PFSK-1 (cell line): ENCODE measurements at regions not wholly inside any gene's neighbourhood (a gene's known extent, or its start where the extent isn't known, plus 50 kb on each side); places are given as distances from the start of the nearest gene placed in this dataset.

Experiments
- FOXP2 ChIP-seq: optimal IDR thresholded peaks from 2 replicates; pipeline ENCODE3; 2011; ENCODE audit warnings: borderline replicate concordance, control low read depth, inconsistent platforms; ENCODE audit not compliant: insufficient read depth; ENCODE audit errors: extremely low read length, extremely low read depth
- POLR2AphosphoS5 ChIP-seq: IDR thresholded peaks from 2 replicates; pipeline ENCODE4 v1.6.1; 2012; ENCODE audit warnings: low read depth, mild to moderate bottlenecking, control low read depth, low read length, moderate library complexity
- REST ChIP-seq, 2 experiments: IDR thresholded peaks; 2 replicates each; pipeline versions ENCODE4 v1.6.1 to v1.8.0; 2011 to 2012; ENCODE audit warnings: low read depth in 2 of 2, low read length in 2 of 2, control low read depth in 1 of 2, inconsistent platforms in 1 of 2, mild to moderate bottlenecking in 1 of 2, moderate library complexity in 1 of 2; ENCODE audit not compliant: insufficient read depth in 1 of 2
- SIN3A ChIP-seq: IDR thresholded peaks from 2 replicates; pipeline ENCODE4 v1.6.1; 2012; ENCODE audit warnings: mild to moderate bottlenecking, low read length, moderate library complexity, borderline replicate concordance; ENCODE audit not compliant: insufficient read depth
- TAF1 ChIP-seq: IDR thresholded peaks from 2 replicates; pipeline ENCODE4 v1.6.1; 2012; ENCODE audit warnings: low read length, control low read depth, borderline replicate concordance; ENCODE audit not compliant: insufficient read depth

- no peak for TF ChIP-seq SIN3A
- TF ChIP-seq FOXP2 = no peak
- TF ChIP-seq POLR2AphosphoS5 = no peak
- no peak for TF ChIP-seq REST (IDR thresholded peaks at IDR 0.05; ENCODE audit: insufficient read depth in 1 of 2, low read depth in 2 of 2, low read length in 2 of 2)
- TF ChIP-seq TAF1 = no peak
These were observed 2082.8 kb upstream of the TENM3 start for GRCh38 chr4:180160195-180160983.

GRCh38 chr4:180164799-180165198, 2078.4 kb upstream of the TENM3 start:
- TF ChIP-seq TAF1 = no peak
- TF ChIP-seq FOXP2 = no peak

- TF ChIP-seq SIN3A (no peak), FOXP2 (no peak), REST (IDR thresholded peaks at IDR 0.05; ENCODE audit: insufficient read depth in 1 of 2, low read depth in 2 of 2, low read length in 2 of 2) (no peak), TAF1 (no peak), POLR2AphosphoS5 (no peak)
These were observed 2073.8 kb upstream of the TENM3 start for GRCh38 chr4:180169394-180169793.

- TF ChIP-seq TAF1 (no peak), REST (IDR thresholded peaks at IDR 0.05; ENCODE audit: insufficient read depth in 1 of 2, low read depth in 2 of 2, low read length in 2 of 2) (no peak), FOXP2 (no peak), POLR2AphosphoS5 (no peak), SIN3A (no peak)
These were observed 2073.2 kb upstream of the TENM3 start for GRCh38 chr4:180169966-180170365.

GRCh38 chr4:180179146-180179545, 2064.1 kb upstream of the TENM3 start:
- TF ChIP-seq SIN3A (no peak), POLR2AphosphoS5 (no peak), FOXP2 (no peak), TAF1 (no peak), REST (IDR thresholded peaks at IDR 0.05; ENCODE audit: insufficient read depth in 1 of 2, low read depth in 2 of 2, low read length in 2 of 2) (no peak)
